ENCODE measurements at regions not wholly inside any gene's neighbourhood (a gene's known extent, or its start where the extent isn't known, plus 50 kb on each side); places are given as distances from the start of the nearest gene placed in this dataset.
"Not testable (repeated sequence)": the region's sequence is repeated elsewhere in the genome, so short reads cannot be mapped to it uniquely, and the experiment has no call there.

GRCh38 chr12:105665366-105665765, 334.9 kb downstream of the C12orf75 start:
- DNase-seq (no peak), ATAC-seq (no peak)
- intact Hi-C loops (cut with DNase I, micrococcal nuclease) = no loop called here

GRCh38 chr12:105667973-105668743, 337.7 kb downstream of the C12orf75 start:
- ATAC-seq = no peak
- intact Hi-C loops (cut with DNase I, micrococcal nuclease) = no loop called here
- no peak for DNase-seq

- intact Hi-C loops (cut with DNase I, micrococcal nuclease) = no loop called here
- ATAC-seq = no peak
- no peak for DNase-seq
Measured at GRCh38 chr12:105670672-105671071, 340.2 kb downstream of the C12orf75 start.

GRCh38 chr12:105671720-105672119, 341.2 kb downstream of the C12orf75 start:
- no peak for ATAC-seq
- intact Hi-C loops (cut with DNase I, micrococcal nuclease) = no loop called here
- no peak for DNase-seq

GRCh38 chr12:105672121-105672975, 341.9 kb downstream of the C12orf75 start:
- ATAC-seq = no peak
- intact Hi-C loops (cut with DNase I, micrococcal nuclease) = no loop called here

GRCh38 chr12:105674871-105675699, 344.6 kb downstream of the C12orf75 start:
- DNase-seq (no peak), ATAC-seq (peak; percentile 30)
- intact Hi-C loops (cut with DNase I, micrococcal nuclease) = no loop called here

More at GRCh38 chr12:105672121-105672975, 341.9 kb downstream of the C12orf75 start:
- DNase-seq = peak; percentile 19 to 30

- peak; percentile 97 for ATAC-seq
- DNase-seq = peak; percentile 68 to 90
- intact Hi-C loops (cut with DNase I, micrococcal nuclease) = no loop called here
Measured at GRCh38 chr12:105676694-105677093, 346.2 kb downstream of the C12orf75 start.

- intact Hi-C loops (cut with DNase I, micrococcal nuclease) = no loop called here
- DNase-seq = no peak
- ATAC-seq = no peak
Measured at GRCh38 chr12:105677672-105678071, 347.2 kb downstream of the C12orf75 start.

- intact Hi-C loops (cut with DNase I, micrococcal nuclease) = no loop called here
- no peak for DNase-seq
- ATAC-seq = no peak
Measured at GRCh38 chr12:105679982-105680381, 349.5 kb downstream of the C12orf75 start.

- ATAC-seq (no peak), DNase-seq (no peak)
- intact Hi-C loops (cut with DNase I, micrococcal nuclease) = no loop called here
Measured at GRCh38 chr12:105681341-105681740, 350.9 kb downstream of the C12orf75 start.

GRCh38 chr12:105682821-105683220, 352.3 kb downstream of the C12orf75 start:
- intact Hi-C loops (cut with DNase I, micrococcal nuclease); DNase-seq; ATAC-seq: not testable (repeated sequence)

- DNase-seq; ATAC-seq; intact Hi-C loops (cut with DNase I, micrococcal nuclease): not testable (repeated sequence)
Measured at GRCh38 chr12:105683836-105684235, 353.3 kb downstream of the C12orf75 start.

GRCh38 chr12:105698075-105698474, 367.6 kb downstream of the C12orf75 start:
- intact Hi-C loops (cut with DNase I, micrococcal nuclease) = no loop called here
- no peak for DNase-seq
- peak; percentile 29 for ATAC-seq

GRCh38 chr12:105699209-105699608, 368.7 kb downstream of the C12orf75 start:
- intact Hi-C loops (cut with DNase I, micrococcal nuclease) = no loop called here

GRCh38 chr12:105704787-105705186, 374.3 kb downstream of the C12orf75 start:
- DNase-seq = peak in 1 of 2 donors; percentile 61
- peak; percentile 86 for ATAC-seq
- intact Hi-C loops (cut with DNase I, micrococcal nuclease) = loop anchor here in 1 of 2 donors (5.0 to 10.0 kb wide), 2 partner anchors 280 to 433 kb away; partner anchors contain the start of gene NUAK1

More at GRCh38 chr12:105699209-105699608, 368.7 kb downstream of the C12orf75 start:
- ATAC-seq (peak; percentile 83), DNase-seq (no peak)

GRCh38 chr12:105705235-105705634, 374.7 kb downstream of the C12orf75 start:
- no peak for DNase-seq
- intact Hi-C loops (cut with DNase I, micrococcal nuclease) = loop anchor here in 1 of 2 donors (5.0 to 10.0 kb wide), 2 partner anchors 280 to 432 kb away; partner anchors contain the start of gene NUAK1

GRCh38 chr12:105705765-105706164, 375.3 kb downstream of the C12orf75 start:
- peak; percentile 55 for ATAC-seq
- intact Hi-C loops (cut with DNase I, micrococcal nuclease) = loop anchor here in 1 of 2 donors (5.0 to 10.0 kb wide), 2 partner anchors 281 to 432 kb away; partner anchors contain the start of gene NUAK1
- DNase-seq = peak in 1 of 2 donors; percentile 26

More at GRCh38 chr12:105705235-105705634, 374.7 kb downstream of the C12orf75 start:
- no peak for ATAC-seq

- DNase-seq (no peak), ATAC-seq (no peak)
- intact Hi-C loops (cut with DNase I, micrococcal nuclease) = loop anchor here in 1 of 2 donors (5.0 to 10.0 kb wide), 2 partner anchors 282 to 431 kb away; partner anchors contain the start of gene NUAK1
Measured at GRCh38 chr12:105706321-105706972, 376.0 kb downstream of the C12orf75 start.

Data from left colon (tissue), 2 donors.